NB4 (cell line): ENCODE measurements at regions not wholly inside any gene's neighbourhood (a gene's known extent, or its start where the extent isn't known, plus 50 kb on each side); places are given as distances from the start of the nearest gene placed in this dataset.

Source experiments
- MYC ChIP-seq: IDR thresholded peaks from 2 replicates; pipeline ENCODE4 v1.6.1; 2011; ENCODE audit warnings: low read depth, low read length
- POLR2A ChIP-seq: IDR thresholded peaks from 2 replicates; pipeline ENCODE4 v1.6.1; 2011; ENCODE audit warnings: mild to moderate bottlenecking; ENCODE audit not compliant: insufficient read length; ENCODE audit errors: extremely low read depth
- TF ChIP-seq, protein P1 (sequence below): IDR thresholded peaks from one replicate; pipeline ENCODE4 v1.5.1; 2012; ENCODE audit warnings: low read depth, low read length
- TF ChIP-seq, protein P2 (sequence below): IDR thresholded peaks from 2 replicates; pipeline ENCODE4 v1.6.1; 2011; ENCODE audit warnings: low read depth, low read length

DNA sequence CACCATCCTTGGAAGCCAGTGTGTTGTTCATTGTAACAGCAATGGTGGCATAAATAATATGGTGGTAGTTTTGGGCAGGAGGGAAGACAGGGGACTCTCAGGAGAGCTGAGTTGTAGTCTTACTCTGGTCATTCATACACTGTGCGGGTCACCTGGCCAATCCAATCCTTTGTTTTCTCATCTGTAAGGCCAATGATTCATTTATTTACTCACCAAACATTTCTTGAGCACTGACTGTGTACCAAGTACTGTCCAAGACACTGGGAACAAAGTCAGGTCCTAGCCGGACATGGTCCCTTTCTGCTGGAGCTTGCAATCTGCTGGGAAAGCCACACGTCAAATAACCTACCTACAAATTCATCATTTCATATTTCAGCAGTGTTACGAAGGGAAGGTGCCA, 302.7 kb downstream of the CYP26B1 start:
- TF ChIP-seq, protein P1, sequence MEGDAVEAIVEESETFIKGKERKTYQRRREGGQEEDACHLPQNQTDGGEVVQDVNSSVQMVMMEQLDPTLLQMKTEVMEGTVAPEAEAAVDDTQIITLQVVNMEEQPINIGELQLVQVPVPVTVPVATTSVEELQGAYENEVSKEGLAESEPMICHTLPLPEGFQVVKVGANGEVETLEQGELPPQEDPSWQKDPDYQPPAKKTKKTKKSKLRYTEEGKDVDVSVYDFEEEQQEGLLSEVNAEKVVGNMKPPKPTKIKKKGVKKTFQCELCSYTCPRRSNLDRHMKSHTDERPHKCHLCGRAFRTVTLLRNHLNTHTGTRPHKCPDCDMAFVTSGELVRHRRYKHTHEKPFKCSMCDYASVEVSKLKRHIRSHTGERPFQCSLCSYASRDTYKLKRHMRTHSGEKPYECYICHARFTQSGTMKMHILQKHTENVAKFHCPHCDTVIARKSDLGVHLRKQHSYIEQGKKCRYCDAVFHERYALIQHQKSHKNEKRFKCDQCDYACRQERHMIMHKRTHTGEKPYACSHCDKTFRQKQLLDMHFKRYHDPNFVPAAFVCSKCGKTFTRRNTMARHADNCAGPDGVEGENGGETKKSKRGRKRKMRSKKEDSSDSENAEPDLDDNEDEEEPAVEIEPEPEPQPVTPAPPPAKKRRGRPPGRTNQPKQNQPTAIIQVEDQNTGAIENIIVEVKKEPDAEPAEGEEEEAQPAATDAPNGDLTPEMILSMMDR: no peak
- TF ChIP-seq POLR2A (no peak), MYC (no peak)
- TF ChIP-seq, protein P2, sequence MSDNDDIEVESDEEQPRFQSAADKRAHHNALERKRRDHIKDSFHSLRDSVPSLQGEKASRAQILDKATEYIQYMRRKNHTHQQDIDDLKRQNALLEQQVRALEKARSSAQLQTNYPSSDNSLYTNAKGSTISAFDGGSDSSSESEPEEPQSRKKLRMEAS: no peak
